Liver (tissue), 8 donors: ENCODE measurements at regions not wholly inside any gene's neighbourhood (a gene's known extent, or its start where the extent isn't known, plus 50 kb on each side); places are given as distances from the start of the nearest gene placed in this dataset.

Source experiments
- DNase-seq: peaks from one replicate; pipeline ENCODE4 v3.0.0-alpha.2; 2017; ENCODE audit warnings: low spot score
- H3K27ac ChIP-seq, 2 donors: one replicate each; pipeline ENCODE4 v1.7.0; 2013; ENCODE audit warnings: inconsistent platforms in 2 of 2, low read length in 2 of 2, control low read depth in 1 of 2, low read depth in 1 of 2, mild to moderate bottlenecking in 1 of 2
- H3K27me3 ChIP-seq, 4 donors: one replicate each; pipeline versions ENCODE4 v1.6.1 to v1.7.0; 2013; ENCODE audit warnings: low read length in 3 of 4, inconsistent platforms in 1 of 4, mild to moderate bottlenecking in 1 of 4, moderate library complexity in 1 of 4; ENCODE audit not compliant: control insufficient read depth in 4 of 4, insufficient read depth in 4 of 4
- H3K36me3 ChIP-seq, 4 donors: one replicate each; pipeline versions ENCODE4 v1.6.1 to v1.7.0; 2013; ENCODE audit warnings: low read length in 3 of 4, mild to moderate bottlenecking in 3 of 4, low read depth in 1 of 4, moderate library complexity in 1 of 4; ENCODE audit not compliant: control insufficient read depth in 4 of 4, insufficient read depth in 3 of 4
- H3K4me1 ChIP-seq, 4 donors: one replicate each; pipeline versions ENCODE4 v1.6.1 to v1.7.0; 2013; ENCODE audit warnings: low read length in 3 of 4, mild to moderate bottlenecking in 3 of 4, moderate library complexity in 1 of 4; ENCODE audit not compliant: control insufficient read depth in 4 of 4, insufficient read depth in 4 of 4
- H3K4me3 ChIP-seq, 3 donors: one replicate each; pipeline versions ENCODE4 v1.6.1 to v1.7.0; 2013; ENCODE audit warnings: low read length in 3 of 3, control low read depth in 1 of 3, low read depth in 1 of 3, mild to moderate bottlenecking in 1 of 3
- H3K9ac ChIP-seq, 2 donors: one replicate each; pipeline ENCODE4 v1.7.0; 2013; ENCODE audit warnings: low read length in 2 of 2, mild to moderate bottlenecking in 2 of 2, moderate library complexity in 2 of 2, control low read depth in 1 of 2, low read depth in 1 of 2
- H3K9me3 ChIP-seq, 4 donors: one replicate each; pipeline versions ENCODE4 v1.6.1 to v1.7.0; 2013; ENCODE audit warnings: low read length in 3 of 4; ENCODE audit not compliant: control insufficient read depth in 4 of 4
- EGR1 ChIP-seq, 2 donors: IDR thresholded peaks; 2 replicates each; pipeline ENCODE4 v1.6.1; 2016 to 2018; ENCODE audit warnings: antibody characterized with exemption in 2 of 2, low read depth in 2 of 2
- FOXA1 ChIP-seq: IDR thresholded peaks from 2 replicates; pipeline ENCODE4 v1.6.1; 2016; ENCODE audit warnings: antibody characterized with exemption
- FOXA2 ChIP-seq: IDR thresholded peaks from 2 replicates; pipeline ENCODE4 v1.6.1; 2016; ENCODE audit warnings: antibody characterized with exemption
- GABPA ChIP-seq, 2 donors: IDR thresholded peaks in 1 of 2; conservative IDR thresholded peaks in 1 of 2; 2 replicates each; pipeline ENCODE4 v1.6.1; 2016; ENCODE audit warnings: antibody characterized with exemption in 2 of 2, mild to moderate bottlenecking in 1 of 2, moderate library complexity in 1 of 2
- HNF4A ChIP-seq, 2 donors: conservative IDR thresholded peaks; 2 replicates each; pipeline ENCODE4 v1.6.1; 2016; ENCODE audit warnings: antibody characterized with exemption in 2 of 2, mild to moderate bottlenecking in 2 of 2
- HNF4G ChIP-seq: IDR thresholded peaks from 2 replicates; pipeline ENCODE4 v1.6.1; 2016; ENCODE audit warnings: antibody characterized with exemption
- JUND ChIP-seq, 2 donors: IDR thresholded peaks; 2 replicates each; pipeline ENCODE4 v1.6.1; 2016; ENCODE audit warnings: antibody characterized with exemption in 2 of 2
- NR2F2 ChIP-seq: IDR thresholded peaks from 2 replicates; pipeline ENCODE4 v1.6.1; 2016; ENCODE audit warnings: antibody characterized with exemption
- RAD21 ChIP-seq, 2 donors: IDR thresholded peaks; 2 replicates each; pipeline ENCODE4 v1.6.1; 2016; ENCODE audit warnings: antibody characterized with exemption in 2 of 2, mild to moderate bottlenecking in 2 of 2
- RXRA ChIP-seq, 2 donors: IDR thresholded peaks; 2 replicates each; pipeline ENCODE4 v1.6.1; 2017 to 2018; ENCODE audit warnings: antibody characterized with exemption in 2 of 2, mild to moderate bottlenecking in 1 of 2
- SP1 ChIP-seq: IDR thresholded peaks from 2 replicates; pipeline ENCODE4 v1.6.1; 2018; ENCODE audit warnings: antibody characterized with exemption, mild to moderate bottlenecking
- TAF1 ChIP-seq: conservative IDR thresholded peaks from 2 replicates; pipeline ENCODE4 v1.6.1; 2016; ENCODE audit warnings: antibody characterized with exemption, mild to moderate bottlenecking
- YY1 ChIP-seq: IDR thresholded peaks from 2 replicates; pipeline ENCODE4 v1.6.1; 2016; ENCODE audit warnings: antibody characterized with exemption, mild to moderate bottlenecking
- WGBS: extraction: QIAGEN DNeasy Blood & Tissue Kit; methylation state at CpG from one replicate; pipeline ENCODE4 v1.1.7; 2013; 5-methylcytosine and 5-hydroxymethylcytosine counted together
- TF ChIP-seq, protein P1 (sequence below): IDR thresholded peaks from 2 replicates; pipeline ENCODE4 v1.6.1; 2016; ENCODE audit warnings: antibody characterized with exemption
- TF ChIP-seq, protein P2 (sequence below): IDR thresholded peaks from 2 replicates; pipeline ENCODE4 v1.6.1; 2016; ENCODE audit warnings: antibody characterized with exemption
- TF ChIP-seq, protein P3 (sequence below): fragments of 150-350 bp; IDR thresholded peaks from 2 replicates; pipeline ENCODE4 v1.5.1; 2017; ENCODE audit warnings: improper control_type of control experiment, low read depth, low read length; ENCODE audit not compliant: missing input control
- TF ChIP-seq, protein P4 (sequence below): IDR thresholded peaks from 2 replicates; pipeline ENCODE4 v1.6.1; 2016; ENCODE audit warnings: antibody characterized with exemption, mild to moderate bottlenecking
- TF ChIP-seq, protein P5 (sequence below): IDR thresholded peaks from 2 replicates; pipeline ENCODE4 v1.6.1; 2016; ENCODE audit warnings: antibody characterized with exemption
- donor health status: healthy.
- donor health status: healthy.
- donor health status: healthy.
- donor health status: healthy.
- donor health status: healthy.

DNA sequence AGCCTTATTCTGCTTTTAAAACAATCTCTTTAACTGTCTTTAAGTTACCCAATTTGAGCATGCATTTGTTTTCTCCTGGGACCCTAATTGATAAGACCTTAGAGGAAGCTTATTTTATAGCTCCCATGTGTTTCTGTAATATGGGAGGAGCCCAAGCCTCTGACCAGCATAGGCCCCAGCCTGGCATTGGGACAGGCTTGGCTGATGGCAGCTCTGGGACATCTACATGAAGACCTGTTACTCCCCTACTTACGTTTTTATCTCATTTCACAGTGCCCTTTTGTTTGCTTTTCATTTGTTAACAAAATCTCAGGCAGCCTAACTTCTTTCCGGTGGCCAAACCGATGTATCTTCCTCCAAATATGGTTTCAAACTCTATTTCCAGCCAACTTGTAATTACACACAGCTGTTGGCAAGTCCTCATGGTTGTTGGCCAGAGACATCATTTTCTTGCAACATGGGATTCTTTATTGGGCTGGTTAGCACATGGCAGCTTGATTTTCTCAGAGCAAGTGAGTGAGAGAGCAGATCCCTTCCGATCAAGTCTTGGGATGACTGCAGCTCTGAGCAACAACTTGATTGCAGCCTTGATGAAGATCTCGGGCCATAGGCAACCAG, 1117.5 kb downstream of the AACS start:
- Histone ChIP-seq H3K36me3 (no peaks in the 10 kb centered on the region), H3K4me3 (no peak overlapping the region)

More for the DNA sequence above, 1117.5 kb downstream of the AACS start:
- TF ChIP-seq EGR1 (IDR thresholded peaks at IDR 0.05; ENCODE audit: low read depth in 2 of 2): no peak
- TF ChIP-seq RXRA (IDR thresholded peaks at IDR 0.05): no peak
- TF ChIP-seq RAD21 (IDR thresholded peaks at IDR 0.05): no peak
- TF ChIP-seq, protein P1, sequence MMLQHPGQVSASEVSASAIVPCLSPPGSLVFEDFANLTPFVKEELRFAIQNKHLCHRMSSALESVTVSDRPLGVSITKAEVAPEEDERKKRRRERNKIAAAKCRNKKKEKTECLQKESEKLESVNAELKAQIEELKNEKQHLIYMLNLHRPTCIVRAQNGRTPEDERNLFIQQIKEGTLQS: no peak
- TF ChIP-seq GABPA (IDR thresholded peaks at IDR 0.05 in 1 of 2, conservative IDR thresholded peaks at IDR 0.05 in 1 of 2): no peak
- TF ChIP-seq, protein P2, sequence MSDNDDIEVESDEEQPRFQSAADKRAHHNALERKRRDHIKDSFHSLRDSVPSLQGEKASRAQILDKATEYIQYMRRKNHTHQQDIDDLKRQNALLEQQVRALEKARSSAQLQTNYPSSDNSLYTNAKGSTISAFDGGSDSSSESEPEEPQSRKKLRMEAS: no peak
- no peak for TF ChIP-seq TAF1
- TF ChIP-seq HNF4G: no peak
- no peak for TF ChIP-seq JUND (IDR thresholded peaks at IDR 0.05)
- TF ChIP-seq, protein P3, sequence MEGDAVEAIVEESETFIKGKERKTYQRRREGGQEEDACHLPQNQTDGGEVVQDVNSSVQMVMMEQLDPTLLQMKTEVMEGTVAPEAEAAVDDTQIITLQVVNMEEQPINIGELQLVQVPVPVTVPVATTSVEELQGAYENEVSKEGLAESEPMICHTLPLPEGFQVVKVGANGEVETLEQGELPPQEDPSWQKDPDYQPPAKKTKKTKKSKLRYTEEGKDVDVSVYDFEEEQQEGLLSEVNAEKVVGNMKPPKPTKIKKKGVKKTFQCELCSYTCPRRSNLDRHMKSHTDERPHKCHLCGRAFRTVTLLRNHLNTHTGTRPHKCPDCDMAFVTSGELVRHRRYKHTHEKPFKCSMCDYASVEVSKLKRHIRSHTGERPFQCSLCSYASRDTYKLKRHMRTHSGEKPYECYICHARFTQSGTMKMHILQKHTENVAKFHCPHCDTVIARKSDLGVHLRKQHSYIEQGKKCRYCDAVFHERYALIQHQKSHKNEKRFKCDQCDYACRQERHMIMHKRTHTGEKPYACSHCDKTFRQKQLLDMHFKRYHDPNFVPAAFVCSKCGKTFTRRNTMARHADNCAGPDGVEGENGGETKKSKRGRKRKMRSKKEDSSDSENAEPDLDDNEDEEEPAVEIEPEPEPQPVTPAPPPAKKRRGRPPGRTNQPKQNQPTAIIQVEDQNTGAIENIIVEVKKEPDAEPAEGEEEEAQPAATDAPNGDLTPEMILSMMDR: no peak
- TF ChIP-seq FOXA1: no peak
- TF ChIP-seq, protein P4, sequence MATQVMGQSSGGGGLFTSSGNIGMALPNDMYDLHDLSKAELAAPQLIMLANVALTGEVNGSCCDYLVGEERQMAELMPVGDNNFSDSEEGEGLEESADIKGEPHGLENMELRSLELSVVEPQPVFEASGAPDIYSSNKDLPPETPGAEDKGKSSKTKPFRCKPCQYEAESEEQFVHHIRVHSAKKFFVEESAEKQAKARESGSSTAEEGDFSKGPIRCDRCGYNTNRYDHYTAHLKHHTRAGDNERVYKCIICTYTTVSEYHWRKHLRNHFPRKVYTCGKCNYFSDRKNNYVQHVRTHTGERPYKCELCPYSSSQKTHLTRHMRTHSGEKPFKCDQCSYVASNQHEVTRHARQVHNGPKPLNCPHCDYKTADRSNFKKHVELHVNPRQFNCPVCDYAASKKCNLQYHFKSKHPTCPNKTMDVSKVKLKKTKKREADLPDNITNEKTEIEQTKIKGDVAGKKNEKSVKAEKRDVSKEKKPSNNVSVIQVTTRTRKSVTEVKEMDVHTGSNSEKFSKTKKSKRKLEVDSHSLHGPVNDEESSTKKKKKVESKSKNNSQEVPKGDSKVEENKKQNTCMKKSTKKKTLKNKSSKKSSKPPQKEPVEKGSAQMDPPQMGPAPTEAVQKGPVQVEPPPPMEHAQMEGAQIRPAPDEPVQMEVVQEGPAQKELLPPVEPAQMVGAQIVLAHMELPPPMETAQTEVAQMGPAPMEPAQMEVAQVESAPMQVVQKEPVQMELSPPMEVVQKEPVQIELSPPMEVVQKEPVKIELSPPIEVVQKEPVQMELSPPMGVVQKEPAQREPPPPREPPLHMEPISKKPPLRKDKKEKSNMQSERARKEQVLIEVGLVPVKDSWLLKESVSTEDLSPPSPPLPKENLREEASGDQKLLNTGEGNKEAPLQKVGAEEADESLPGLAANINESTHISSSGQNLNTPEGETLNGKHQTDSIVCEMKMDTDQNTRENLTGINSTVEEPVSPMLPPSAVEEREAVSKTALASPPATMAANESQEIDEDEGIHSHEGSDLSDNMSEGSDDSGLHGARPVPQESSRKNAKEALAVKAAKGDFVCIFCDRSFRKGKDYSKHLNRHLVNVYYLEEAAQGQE: no peak
- TF ChIP-seq NR2F2: no peak
- TF ChIP-seq, protein P5, sequence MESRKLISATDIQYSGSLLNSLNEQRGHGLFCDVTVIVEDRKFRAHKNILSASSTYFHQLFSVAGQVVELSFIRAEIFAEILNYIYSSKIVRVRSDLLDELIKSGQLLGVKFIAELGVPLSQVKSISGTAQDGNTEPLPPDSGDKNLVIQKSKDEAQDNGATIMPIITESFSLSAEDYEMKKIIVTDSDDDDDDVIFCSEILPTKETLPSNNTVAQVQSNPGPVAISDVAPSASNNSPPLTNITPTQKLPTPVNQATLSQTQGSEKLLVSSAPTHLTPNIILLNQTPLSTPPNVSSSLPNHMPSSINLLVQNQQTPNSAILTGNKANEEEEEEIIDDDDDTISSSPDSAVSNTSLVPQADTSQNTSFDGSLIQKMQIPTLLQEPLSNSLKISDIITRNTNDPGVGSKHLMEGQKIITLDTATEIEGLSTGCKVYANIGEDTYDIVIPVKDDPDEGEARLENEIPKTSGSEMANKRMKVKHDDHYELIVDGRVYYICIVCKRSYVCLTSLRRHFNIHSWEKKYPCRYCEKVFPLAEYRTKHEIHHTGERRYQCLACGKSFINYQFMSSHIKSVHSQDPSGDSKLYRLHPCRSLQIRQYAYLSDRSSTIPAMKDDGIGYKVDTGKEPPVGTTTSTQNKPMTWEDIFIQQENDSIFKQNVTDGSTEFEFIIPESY: no peak
- no peak for TF ChIP-seq FOXA2
- TF ChIP-seq YY1: no peak
- no peak for TF ChIP-seq HNF4A (conservative IDR thresholded peaks at IDR 0.05)
- no peak for TF ChIP-seq SP1
- no peak overlapping the region for H3K27ac ChIP-seq
- DNase-seq: no peak
- no peaks in the 10 kb centered on the region for H3K4me1 ChIP-seq
- no peak overlapping the region for H3K9ac ChIP-seq
- H3K9me3 ChIP-seq: no peaks in the 10 kb centered on the region
- H3K27me3 ChIP-seq: peaks cover 0 to 2% (median 0%) of the 10 kb centered on the region in 4 donors
- 77% methylated on average over 5 of the region's 5 CpGs for WGBS
